Progenitor cell of endocrine pancreas (in vitro differentiated cells): ENCODE measurements at regions not wholly inside any gene's neighbourhood (a gene's known extent, or its start where the extent isn't known, plus 50 kb on each side); places are given as distances from the start of the nearest gene placed in this dataset.

Experiments used
- DNase-seq: peaks from one replicate; pipeline ENCODE4 v3.0.0; 2021; ENCODE audit warnings: low spot score; ENCODE audit not compliant: unreplicated experiment
- H3K27ac Mint-ChIP-seq: 2 replicates; pipeline ENCODE4 v1.8.0; 2021; ENCODE audit warnings: mild to moderate bottlenecking, moderate library complexity, mixed read lengths
- H3K27me3 Mint-ChIP-seq: 2 replicates; pipeline ENCODE4 v1.8.0; 2021; ENCODE audit warnings: mixed read lengths
- H3K36me3 Mint-ChIP-seq: 2 replicates; pipeline ENCODE4 v1.8.0; 2022; ENCODE audit warnings: mixed read lengths; ENCODE audit not compliant: insufficient read depth
- H3K4me1 Mint-ChIP-seq: 2 replicates; pipeline ENCODE4 v1.8.0; 2021; ENCODE audit warnings: low read depth, mixed read lengths
- H3K4me3 Mint-ChIP-seq: 2 replicates; pipeline ENCODE4 v1.8.0; 2021; ENCODE audit warnings: low read depth, mild to moderate bottlenecking, moderate library complexity, mixed read lengths
- H3K9me3 Mint-ChIP-seq: 2 replicates; pipeline ENCODE4 v1.8.0; 2021; ENCODE audit warnings: low read depth, mixed read lengths
- TF ChIP-seq, protein P1 (sequence below): fragments of 200-600 bp; sonication (generic); IDR thresholded peaks from one replicate; pipeline ENCODE4 v1.5.0; 2021; ENCODE audit warnings: antibody characterized with exemption, mild to moderate bottlenecking; ENCODE audit not compliant: unreplicated experiment

DNA sequence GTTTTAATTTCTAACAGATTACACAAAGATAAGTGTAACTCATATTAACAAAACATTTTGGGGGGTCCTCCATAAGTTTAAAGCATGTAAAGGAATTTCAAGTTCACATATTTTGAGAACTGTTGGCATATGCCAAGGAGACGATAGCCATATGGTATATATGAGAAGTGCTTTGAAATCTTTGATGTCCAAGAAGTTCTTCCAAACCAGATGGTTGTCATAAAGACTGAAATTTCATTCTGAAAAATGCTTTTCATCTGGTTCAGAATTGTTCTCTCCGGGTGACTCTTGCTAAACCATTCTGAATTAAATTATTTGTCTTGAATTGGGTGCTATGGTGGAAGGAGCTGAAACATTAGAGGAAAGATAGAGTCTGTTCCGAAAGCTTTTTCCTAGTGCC lies 513.0 kb upstream of the AKR1E2 start:
- Mint-ChIP-seq H3K27ac (no peak overlapping the region), H3K9me3 (no peaks in the 10 kb centered on the region), H3K4me3 (no peak overlapping the region), H3K27me3 (no peaks in the 10 kb centered on the region), H3K4me1 (peaks cover 6% of the 10 kb centered on the region), H3K36me3 (no peaks in the 10 kb centered on the region)
- TF ChIP-seq, protein P1, sequence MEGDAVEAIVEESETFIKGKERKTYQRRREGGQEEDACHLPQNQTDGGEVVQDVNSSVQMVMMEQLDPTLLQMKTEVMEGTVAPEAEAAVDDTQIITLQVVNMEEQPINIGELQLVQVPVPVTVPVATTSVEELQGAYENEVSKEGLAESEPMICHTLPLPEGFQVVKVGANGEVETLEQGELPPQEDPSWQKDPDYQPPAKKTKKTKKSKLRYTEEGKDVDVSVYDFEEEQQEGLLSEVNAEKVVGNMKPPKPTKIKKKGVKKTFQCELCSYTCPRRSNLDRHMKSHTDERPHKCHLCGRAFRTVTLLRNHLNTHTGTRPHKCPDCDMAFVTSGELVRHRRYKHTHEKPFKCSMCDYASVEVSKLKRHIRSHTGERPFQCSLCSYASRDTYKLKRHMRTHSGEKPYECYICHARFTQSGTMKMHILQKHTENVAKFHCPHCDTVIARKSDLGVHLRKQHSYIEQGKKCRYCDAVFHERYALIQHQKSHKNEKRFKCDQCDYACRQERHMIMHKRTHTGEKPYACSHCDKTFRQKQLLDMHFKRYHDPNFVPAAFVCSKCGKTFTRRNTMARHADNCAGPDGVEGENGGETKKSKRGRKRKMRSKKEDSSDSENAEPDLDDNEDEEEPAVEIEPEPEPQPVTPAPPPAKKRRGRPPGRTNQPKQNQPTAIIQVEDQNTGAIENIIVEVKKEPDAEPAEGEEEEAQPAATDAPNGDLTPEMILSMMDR = no peak
- DNase-seq = no peak

DNA sequence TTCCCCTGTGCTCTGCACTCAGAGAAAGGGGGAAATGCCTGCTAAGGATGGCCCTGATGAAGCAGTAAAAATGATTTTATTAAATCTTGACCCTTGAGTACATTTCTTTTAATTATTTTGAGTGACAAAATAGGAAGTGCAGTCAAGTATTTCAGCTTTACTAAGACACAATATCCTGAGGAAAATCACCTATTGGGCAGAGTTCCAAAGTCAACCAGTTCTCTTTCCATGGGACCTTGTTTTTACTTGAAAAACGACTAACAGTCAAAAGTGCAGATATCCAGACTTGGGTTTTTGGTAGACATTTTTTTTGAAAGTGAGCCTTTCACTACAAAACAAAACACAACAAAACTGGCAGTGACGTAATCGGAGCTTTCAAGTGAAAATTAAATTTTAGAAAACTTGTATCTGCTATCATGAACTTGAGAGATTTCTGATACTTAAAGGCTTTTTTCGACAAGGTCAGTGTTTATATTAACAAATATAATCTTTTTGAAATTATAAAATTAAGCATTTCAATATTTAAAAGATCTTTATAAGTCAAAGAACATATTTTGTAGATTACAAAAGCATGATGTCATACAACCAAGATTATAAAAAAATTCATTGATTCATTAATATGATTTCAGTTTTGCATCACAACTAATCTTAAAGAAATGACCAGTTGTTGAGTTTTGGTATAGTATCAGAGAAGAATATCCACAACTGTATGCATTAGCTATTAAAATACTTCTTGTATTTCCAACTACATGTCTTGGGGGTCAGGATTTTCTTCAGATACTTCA lies 513.8 kb upstream of the AKR1E2 start:
- Mint-ChIP-seq H3K9me3 (no peaks in the 10 kb centered on the region), H3K27me3 (no peaks in the 10 kb centered on the region), H3K27ac (no peak overlapping the region), H3K4me3 (no peak overlapping the region), H3K4me1 (peaks cover 6% of the 10 kb centered on the region), H3K36me3 (no peaks in the 10 kb centered on the region)
- TF ChIP-seq, protein P1 = no peak
- DNase-seq = no peak

DNA sequence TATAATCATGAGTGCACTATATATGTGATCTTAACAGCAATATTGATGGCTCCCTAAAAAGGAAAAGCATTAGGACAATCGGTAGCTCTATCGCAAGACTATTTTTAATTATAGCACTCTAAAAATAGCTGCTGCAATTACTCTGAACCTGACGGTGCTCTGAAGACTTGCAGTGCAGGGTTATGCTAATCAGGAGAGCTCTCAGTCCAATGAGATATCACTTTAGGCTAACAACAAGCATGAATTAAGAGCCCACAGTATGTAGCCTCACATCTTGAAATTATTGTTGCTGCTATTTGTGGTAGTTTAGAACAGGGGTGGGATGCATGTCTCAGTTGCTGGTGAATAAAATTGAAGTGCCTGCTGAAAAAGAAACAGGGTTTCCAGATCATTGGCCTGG lies 515.8 kb upstream of the AKR1E2 start:
- Mint-ChIP-seq H3K27me3 (no peaks in the 10 kb centered on the region), H3K4me3 (no peak overlapping the region), H3K27ac (no peak overlapping the region), H3K36me3 (no peaks in the 10 kb centered on the region), H3K4me1 (peaks cover under 1% of the 10 kb centered on the region), H3K9me3 (no peaks in the 10 kb centered on the region)
- TF ChIP-seq, protein P1 = no peak
- DNase-seq = no peak

DNA sequence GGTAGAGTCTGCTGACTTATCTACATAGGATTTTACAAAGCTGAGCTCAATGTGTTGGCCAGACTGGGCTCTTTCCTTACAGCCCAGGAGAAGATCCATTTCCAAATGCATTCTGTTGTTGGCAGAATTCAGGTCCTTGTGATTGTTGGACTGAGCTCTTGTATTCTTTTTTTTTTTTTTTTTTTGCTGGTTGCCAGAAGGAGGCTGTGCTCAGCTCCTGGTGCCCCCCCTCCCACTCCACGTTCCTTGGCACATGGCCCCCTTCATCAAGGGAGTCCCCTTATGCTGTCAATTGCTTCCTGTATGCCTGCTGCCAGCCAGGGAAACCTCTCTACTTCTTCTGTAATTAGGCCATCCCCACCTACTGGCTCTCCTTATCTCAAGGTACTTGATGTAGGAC lies 518.1 kb upstream of the AKR1E2 start:
- no peak for DNase-seq
- peaks cover 3% of the 10 kb centered on the region for H3K27me3 Mint-ChIP-seq
- TF ChIP-seq, protein P1 = no peak
- no peak overlapping the region for H3K4me3 Mint-ChIP-seq
- H3K9me3 Mint-ChIP-seq = no peaks in the 10 kb centered on the region
- no peaks in the 10 kb centered on the region for H3K4me1 Mint-ChIP-seq
- H3K36me3 Mint-ChIP-seq = no peaks in the 10 kb centered on the region
- no peak overlapping the region for H3K27ac Mint-ChIP-seq

DNA sequence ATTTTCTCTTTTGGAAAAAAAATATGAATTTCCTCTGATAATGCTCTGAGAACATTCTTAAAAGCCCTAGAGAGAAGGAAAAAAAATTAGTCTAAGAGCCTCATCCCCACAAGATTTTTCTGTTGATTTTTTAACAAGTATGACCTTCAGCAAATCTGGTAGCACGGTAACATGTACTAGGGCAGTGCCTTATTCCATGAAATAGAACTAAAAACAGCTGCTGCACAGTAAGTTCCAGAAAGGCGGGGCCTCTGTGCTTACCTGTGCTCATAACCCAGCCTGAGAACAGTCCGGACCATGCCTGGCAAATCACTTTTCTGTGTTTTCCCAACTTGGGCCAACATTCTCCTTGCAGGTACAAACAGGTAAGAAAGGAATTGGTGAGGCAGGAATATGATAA lies 519.1 kb upstream of the AKR1E2 start:
- TF ChIP-seq, protein P1 = no peak
- Mint-ChIP-seq H3K9me3 (no peaks in the 10 kb centered on the region), H3K36me3 (no peaks in the 10 kb centered on the region), H3K4me1 (no peaks in the 10 kb centered on the region), H3K27ac (no peak overlapping the region), H3K4me3 (no peak overlapping the region), H3K27me3 (peaks cover 5% of the 10 kb centered on the region)
- no peak for DNase-seq
